NCI-H82 (cell line): ENCODE measurements at regions not wholly inside any gene's neighbourhood (a gene's known extent, or its start where the extent isn't known, plus 50 kb on each side); places are given as distances from the start of the nearest gene placed in this dataset.

Experiments used
- DNase-seq: peaks from one replicate; lab custom pipeline; 2025; lab: John Stamatoyannopoulos, UW

DNA sequence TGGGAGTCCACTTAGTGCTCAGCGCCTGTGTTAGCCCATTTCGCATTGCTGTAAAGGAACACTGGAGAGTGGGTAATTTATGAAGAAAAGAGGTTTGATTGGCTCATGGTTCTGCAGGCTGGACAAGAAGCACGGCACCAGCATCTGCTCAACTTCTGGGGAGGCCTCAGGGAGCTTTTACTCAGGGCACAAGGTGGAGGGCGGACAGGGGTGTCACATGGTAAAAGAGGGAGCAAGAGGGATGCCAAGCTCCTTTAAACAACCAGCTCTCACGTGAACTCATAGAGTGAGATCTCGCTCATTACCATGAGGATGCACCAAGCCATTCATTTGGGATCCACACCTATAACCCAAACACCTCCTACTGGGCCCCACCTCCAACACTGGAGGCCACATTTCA, 181.4 kb upstream of the TLE3 start:
- no peak for DNase-seq

DNA sequence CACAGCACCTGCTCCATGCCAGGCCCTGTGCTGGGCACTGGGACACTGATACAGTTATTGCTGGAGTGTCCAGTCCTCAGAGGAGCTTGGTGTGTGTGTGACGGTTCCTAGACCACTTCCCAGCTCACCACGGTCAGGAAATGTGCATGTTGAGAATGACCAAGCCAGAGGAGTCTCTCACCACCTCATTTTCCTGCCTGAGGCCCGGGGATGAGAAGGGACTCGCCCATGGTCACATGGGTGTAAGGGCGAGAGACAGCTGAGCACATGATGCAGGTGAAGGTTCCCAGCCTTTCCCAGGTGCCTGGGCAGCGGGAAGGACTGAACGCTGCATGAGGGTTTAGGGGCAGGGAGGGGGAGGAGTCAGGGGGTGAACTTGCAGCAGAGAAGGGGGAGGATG, 180.9 kb upstream of the TLE3 start:
- no peak for DNase-seq

- no peak for DNase-seq
These were observed 179.8 kb upstream of the TLE3 start for GRCh38 chr15:70277556-70277955.

DNA sequence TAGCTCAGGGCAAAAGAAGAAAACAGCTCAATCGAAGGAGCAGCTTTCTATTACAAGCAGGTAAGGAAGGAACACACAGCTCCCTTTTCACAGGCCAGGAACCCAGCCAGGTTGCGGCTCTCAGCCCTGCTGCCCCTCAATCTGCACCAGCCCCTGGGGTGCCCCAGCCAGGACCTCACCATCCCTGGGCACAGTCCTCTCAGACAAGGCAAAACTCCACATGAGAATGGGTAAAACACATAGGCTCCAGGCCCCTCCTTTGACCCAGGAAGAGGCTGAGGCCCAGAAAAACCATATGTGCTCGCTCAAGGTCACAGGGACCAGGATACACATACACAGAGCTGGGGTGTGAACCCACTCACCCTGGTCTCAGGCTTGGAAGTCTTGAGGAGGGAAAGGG, 178.7 kb upstream of the TLE3 start:
- DNase-seq, result no peak

GRCh38 chr15:70275461-70276138, 177.9 kb upstream of the TLE3 start:
- no peak for DNase-seq

DNA sequence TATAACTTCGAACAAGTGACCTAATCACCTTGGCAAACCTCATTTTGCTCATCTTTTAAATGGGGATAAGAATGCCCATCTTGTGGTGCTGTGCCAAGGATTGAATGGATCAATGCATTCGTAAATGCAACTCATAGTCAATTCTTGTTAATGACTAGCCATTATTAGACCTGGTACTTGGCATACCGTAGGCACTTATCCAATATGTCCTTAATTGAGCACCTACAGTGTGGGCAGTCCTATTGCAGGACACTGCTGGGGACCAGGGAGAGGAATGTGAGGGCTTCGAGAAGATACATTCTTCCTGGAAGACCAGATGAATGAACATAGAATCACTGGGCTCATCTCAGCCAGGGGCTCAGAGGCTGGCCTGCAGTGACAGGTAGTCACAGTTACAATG, 177.2 kb upstream of the TLE3 start:
- DNase-seq, result no peak

DNA sequence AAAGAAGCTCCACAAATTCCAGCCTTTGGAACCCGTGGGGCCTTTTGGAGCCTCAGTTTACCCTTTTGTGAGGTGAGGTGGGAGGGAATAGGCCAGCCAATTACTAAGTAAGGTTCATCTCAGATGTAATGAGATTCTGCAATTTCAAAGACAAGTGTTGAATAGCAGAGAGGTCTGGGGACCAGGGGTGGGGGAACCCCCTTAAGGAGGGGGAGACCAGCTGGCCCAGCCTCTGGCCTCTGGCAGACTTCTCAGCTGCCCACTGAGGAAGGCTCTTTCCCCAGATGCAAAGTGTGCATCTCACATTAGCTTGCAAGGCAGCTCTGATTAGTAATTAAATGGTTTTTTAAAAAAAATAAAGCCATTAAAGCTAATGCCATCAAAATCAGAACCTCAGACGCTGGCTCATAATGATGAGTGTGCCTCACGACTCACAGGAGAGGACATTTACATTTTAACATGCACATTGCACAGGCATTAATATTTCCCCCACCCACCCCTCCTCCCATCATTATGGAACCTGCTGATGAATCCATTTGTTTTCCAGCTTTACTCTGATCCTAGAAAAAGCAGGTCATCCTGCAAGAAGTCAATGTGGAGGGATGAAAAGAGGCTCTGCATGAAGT, 176.7 kb upstream of the TLE3 start:
- no peak for DNase-seq

GRCh38 chr15:70273808-70274207, 176.1 kb upstream of the TLE3 start:
- DNase-seq, result no peak

- peak; percentile 25 for DNase-seq
These were observed 175.0 kb upstream of the TLE3 start for GRCh38 chr15:70272565-70273355.

DNA sequence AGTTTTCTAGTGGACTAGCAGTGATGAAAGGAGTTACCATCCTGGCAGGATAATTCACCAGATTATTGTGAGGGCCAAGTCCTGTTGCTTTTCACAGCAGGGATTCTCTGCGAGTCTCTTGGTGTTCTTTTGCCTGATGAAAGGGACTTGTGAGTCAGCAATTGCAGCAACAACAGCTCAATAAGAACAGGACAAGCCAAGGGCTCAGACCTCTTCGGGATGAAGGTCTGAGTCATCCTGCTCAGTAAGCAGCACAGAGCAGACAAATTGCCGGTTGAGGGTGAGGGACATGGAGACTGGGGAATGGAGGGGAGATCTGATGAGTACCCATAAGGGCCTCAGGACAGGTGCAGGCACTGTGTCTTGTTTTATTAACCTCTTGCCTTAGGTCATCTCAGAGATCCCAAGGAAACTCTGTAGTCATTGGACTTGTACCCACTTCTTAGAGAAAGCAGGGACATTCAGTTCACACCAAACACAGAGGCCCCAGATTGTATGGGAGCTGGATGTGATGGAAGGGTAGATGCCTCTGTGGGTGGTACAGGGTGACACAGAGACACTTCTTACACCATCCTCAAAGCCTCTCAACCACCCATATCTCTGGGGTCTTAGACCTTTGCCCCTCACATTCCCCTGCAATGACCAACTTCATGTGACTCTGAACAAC, 173.8 kb upstream of the TLE3 start:
- DNase-seq, result no peak

GRCh38 chr15:70270752-70271111, 173.0 kb upstream of the TLE3 start:
- no peak for DNase-seq

- DNase-seq, result no peak
These were observed 172.5 kb upstream of the TLE3 start for GRCh38 chr15:70269991-70270751.

DNA sequence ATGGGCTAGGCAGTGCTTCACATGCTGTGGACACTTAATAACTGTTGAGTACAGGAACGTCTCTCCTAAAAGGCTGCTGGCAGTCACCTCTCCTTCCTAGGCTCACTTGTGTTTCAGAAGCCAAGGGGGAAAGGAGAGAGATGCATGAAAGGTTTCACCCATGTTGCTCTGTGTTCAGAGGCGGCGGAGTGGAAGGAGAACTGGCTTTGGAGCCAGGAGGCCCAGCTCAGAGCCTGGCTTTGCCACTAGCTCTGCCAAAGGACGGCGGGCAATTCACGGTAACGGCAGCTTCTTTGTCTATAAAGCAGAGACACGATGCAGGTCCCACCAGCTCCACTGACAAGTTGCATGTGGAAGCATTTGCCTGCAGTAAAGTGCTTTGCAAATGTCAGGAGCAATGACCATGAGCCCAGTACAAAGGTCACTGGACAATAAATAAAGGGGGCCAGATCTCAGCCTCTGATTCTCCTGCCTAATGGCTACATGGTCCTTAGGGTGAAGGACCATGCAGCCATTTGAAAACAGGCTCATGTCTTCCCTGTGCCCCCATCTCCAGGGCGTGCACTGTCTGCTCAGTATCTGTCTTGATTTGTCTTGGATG, 171.7 kb upstream of the TLE3 start:
- no peak for DNase-seq

DNA sequence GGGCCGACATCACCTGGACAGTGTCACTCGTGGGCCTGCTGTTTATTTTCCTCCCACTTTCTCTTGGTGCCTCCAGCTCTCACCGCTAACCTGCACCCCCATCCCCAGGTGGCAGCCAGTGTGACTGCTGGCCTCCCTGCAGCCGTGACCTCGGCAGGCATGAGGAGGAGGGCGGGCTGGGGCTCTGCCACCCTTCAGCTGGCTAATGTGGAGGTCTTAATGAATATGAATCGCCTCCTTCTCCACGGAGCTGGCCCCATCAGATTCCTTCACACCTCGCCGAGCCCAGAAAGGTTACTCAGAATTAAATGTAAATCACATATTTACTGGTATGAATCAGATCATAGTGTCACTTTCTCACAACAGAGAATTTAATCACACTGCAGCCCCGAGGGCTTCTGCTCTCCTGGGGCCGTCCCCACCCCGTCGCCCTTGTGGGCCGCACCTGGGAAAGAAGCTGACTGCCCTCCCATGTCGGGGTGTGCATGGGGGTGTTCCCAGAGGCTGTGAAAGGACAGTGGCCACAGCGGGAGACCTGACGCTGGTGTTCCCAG, 171.1 kb upstream of the TLE3 start:
- DNase-seq, result peak; percentile 15

- DNase-seq, result no peak
These were observed 170.2 kb upstream of the TLE3 start for GRCh38 chr15:70267879-70268278.

DNA sequence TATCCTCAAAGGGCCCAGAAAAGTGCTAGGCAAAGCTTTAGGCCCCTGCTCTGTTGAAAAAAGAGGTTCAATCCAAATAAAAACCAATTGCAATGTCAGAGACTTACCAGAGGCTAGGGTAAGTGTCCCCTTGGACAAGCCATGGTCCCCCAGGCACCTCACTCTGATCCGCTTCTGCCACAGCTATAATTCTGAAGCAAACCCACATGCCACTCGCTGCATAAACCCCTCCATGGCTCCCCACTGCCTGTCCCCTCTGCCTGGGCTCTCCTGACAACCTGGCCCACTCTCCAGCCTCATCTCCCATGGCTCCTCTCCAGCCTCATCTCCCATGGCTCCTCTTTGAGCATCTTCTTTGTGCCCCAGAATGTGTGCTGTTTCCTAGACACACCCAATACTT, 169.6 kb upstream of the TLE3 start:
- DNase-seq, result no peak

- no peak for DNase-seq
These were observed 168.8 kb upstream of the TLE3 start for GRCh38 chr15:70266412-70267121.

DNA sequence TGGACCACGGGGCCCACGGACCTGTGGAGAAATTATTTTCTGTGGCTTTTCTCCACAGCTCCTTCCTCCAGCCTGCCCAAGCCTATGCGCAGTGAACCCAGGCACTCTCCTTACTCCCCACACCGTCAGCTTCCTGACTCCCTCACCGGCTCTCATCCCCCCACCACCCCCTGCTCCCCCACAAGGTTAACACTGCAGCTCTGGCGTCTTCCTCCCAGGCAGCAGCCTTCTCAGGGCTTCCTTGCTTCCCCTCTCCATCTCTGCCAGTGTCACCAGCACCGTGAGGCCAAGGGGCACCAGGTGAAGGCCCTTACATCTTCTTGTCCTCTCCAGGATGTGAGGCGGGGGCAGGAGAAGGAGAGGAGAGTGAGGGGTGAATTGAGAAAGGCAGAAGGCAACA, 168.3 kb upstream of the TLE3 start:
- DNase-seq, result no peak

- DNase-seq, result peak; percentile 39
These were observed 167.8 kb upstream of the TLE3 start for GRCh38 chr15:70265466-70265978.

GRCh38 chr15:70264738-70265465, 167.2 kb upstream of the TLE3 start:
- no peak for DNase-seq
